GM19438 (cell line): ENCODE measurements at regions not wholly inside any gene's neighbourhood (a gene's known extent, or its start where the extent isn't known, plus 50 kb on each side); places are given as distances from the start of the nearest gene placed in this dataset.
A peak's percentile ranks its signal among the peaks of the same experiment; 100 is the strongest.
"Not testable (repeated sequence)": the region's sequence is repeated elsewhere in the genome, so short reads cannot be mapped to it uniquely, and the experiment has no call there.

ENCODE experiments used
- ATAC-seq: cut with Tn5 transposase; IDR thresholded peaks from one replicate; pipeline ENCODE4 v1.9.1; 2021; ENCODE audit warnings: low read depth; ENCODE audit not compliant: unreplicated experiment

GRCh38 chr6:135555550-135555949 is 58.0 kb upstream of the AHI1 start:
- ATAC-seq: no peak

- no peak for ATAC-seq
Observed at GRCh38 chr6:135557582-135557981, 60.0 kb upstream of the AHI1 start.

GRCh38 chr6:135565605-135566004 is 68.1 kb upstream of the AHI1 start:
- not testable (repeated sequence) for ATAC-seq

GRCh38 chr6:135566311-135567068 is 69.0 kb upstream of the AHI1 start:
- no peak for ATAC-seq

GRCh38 chr6:135567375-135568083 is 70.0 kb upstream of the AHI1 start:
- ATAC-seq: no peak

- ATAC-seq: no peak
Observed at GRCh38 chr6:135568379-135568778, 70.8 kb upstream of the AHI1 start.

- no peak for ATAC-seq
Observed at GRCh38 chr6:135572051-135572450, 74.5 kb upstream of the AHI1 start.

GRCh38 chr6:135575629-135576028 is 78.1 kb upstream of the AHI1 start:
- no peak for ATAC-seq

- no peak for ATAC-seq
Observed at GRCh38 chr6:135576055-135576454, 78.5 kb upstream of the AHI1 start.

GRCh38 chr6:135577059-135577538 is 79.6 kb upstream of the AHI1 start:
- ATAC-seq: peak; percentile 86

GRCh38 chr6:135578976-135579375 is 81.4 kb upstream of the AHI1 start:
- ATAC-seq: no peak

- no peak for ATAC-seq
Observed at GRCh38 chr6:135581211-135581610, 83.7 kb upstream of the AHI1 start.

- ATAC-seq: no peak
Observed at GRCh38 chr6:135583256-135583761, 85.8 kb upstream of the AHI1 start.

- no peak for ATAC-seq
Observed at GRCh38 chr6:135586388-135586787, 88.8 kb upstream of the AHI1 start.

- no peak for ATAC-seq
Observed at GRCh38 chr6:135586844-135587243, 89.3 kb upstream of the AHI1 start.

GRCh38 chr6:135592276-135592675 is 94.7 kb upstream of the AHI1 start:
- ATAC-seq: no peak

GRCh38 chr6:135594000-135594399 is 96.5 kb upstream of the AHI1 start:
- no peak for ATAC-seq

- ATAC-seq: no peak
Observed at GRCh38 chr6:135600086-135600702, 102.7 kb upstream of the AHI1 start.

- ATAC-seq: no peak
Observed at GRCh38 chr6:135600931-135601330, 103.4 kb upstream of the AHI1 start.

- ATAC-seq: no peak
Observed at GRCh38 chr6:135601857-135602256, 104.3 kb upstream of the AHI1 start.

GRCh38 chr6:135603249-135603648 is 105.7 kb upstream of the AHI1 start:
- no peak for ATAC-seq
